ENCODE measurements at regions not wholly inside any gene's neighbourhood (a gene's known extent, or its start where the extent isn't known, plus 50 kb on each side); places are given as distances from the start of the nearest gene placed in this dataset.
"Not testable (repeated sequence)": the region's sequence is repeated elsewhere in the genome, so short reads cannot be mapped to it uniquely, and the experiment has no call there.

GRCh38 chr18:9017167-9017904 is 85.2 kb upstream of the NDUFV2 start:
- peak; percentile 29 for DNase-seq (ENCODE audit: low spot score)

DNA sequence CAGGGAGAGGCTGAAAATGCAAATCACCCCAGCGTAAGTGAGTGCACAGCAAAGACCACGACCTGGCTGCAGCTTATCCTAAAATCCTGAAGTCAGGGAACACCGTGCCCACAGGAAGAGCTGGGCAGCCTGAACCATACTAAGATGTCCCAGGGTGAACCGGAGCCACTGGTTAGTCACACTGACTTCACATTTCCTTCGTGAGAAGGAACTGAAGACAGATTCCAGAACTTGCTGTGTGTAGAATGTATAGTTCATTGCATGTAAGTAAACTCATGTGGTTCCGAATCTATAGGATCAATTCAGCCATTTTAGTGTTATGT is 84.6 kb upstream of the NDUFV2 start:
- DNase-seq (ENCODE audit: low spot score): no peak

DNA sequence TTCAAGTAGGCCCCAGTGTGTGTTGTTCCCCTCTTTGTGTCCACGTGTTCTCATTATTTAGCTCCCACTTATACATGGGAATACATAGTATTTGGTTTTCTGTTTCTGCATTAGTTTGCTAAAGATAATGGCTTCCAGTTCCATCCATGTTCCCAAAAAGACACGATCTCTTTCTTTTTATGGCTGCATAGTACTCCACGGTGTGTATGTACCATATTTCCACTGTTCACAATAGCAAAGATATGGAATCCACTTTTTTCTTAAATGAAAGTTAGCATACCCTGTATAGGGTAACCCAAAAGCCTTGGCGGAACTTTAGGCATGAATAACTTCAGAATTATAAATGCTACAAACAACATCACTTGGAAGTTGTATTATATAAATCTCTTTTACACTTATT is 83.4 kb upstream of the NDUFV2 start:
- no peak for DNase-seq (ENCODE audit: low spot score)

DNA sequence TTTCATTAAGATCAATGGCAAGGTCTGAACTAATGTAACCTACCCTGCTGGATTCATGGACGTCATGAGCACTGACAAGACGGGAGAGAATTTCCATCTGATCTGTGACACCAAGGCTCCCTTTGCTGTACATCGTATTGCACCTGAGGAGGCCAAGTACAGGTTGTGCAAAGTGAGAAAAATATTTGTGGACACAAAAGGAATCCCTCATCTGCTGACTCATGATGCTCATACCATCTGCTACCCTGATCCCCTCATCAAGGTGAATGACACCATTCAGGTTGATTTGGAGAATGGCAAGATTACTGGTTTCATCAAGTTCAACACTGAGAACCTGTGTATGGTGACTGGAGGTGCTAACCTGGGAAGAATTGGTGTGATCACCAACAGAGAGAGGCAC is 82.3 kb upstream of the NDUFV2 start:
- no peak for DNase-seq (ENCODE audit: low spot score)

DNA sequence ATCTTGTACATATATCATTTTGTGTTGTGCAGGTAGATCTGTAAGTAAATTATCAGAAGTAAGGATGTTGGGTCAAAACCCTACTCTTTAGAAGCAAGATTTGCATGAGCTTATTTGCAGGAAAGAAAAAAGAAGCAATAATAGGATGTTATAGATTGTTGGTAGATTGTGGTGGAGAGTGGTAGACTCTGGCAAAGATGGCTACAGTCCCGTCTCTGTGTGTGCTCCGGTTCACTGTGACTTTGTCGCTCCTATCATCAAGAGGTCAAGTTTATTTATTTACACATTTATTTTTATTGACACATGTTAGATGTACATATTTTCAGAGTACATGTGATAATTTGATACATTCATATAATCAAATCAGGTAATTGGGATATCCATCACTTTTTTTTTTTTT is 81.0 kb upstream of the NDUFV2 start:
- no peak for DNase-seq (ENCODE audit: low spot score)

DNA sequence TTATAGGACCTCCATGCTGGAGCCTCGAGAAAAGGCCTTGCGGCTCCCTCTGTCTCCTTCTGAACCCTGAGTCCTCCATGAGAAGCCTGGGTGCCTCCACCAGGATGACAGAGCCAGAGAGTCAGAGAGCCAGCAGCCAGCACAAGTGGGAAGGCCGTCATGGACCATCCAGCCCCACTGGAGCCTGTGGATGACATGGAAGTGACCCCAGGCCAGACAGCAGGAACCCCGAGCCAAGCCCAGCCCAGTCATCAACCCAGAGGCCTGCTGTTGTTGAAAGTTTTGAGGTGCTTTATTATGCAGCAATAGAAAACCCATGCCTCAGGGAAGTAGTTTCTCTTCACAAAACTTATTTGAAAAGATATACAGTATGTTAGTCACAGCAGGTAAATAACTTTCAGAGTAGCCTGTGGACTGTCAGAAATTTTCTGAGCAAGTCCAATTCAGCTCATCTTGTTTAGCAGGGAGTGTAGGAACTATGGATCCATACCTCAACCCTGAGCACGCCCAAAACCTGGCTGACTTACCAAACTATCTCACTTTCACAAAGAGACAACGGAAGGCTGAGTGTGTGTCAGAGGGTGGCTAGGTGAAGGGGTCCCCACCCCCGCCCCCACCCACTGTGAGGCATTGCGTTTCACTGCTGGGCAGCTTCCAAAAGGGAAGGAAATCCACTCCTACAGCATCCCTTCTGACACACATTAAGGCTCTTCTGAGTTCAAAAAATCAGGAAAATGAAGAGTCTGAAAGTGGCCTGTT is 79.9 kb upstream of the NDUFV2 start:
- DNase-seq (ENCODE audit: low spot score): no peak

DNA sequence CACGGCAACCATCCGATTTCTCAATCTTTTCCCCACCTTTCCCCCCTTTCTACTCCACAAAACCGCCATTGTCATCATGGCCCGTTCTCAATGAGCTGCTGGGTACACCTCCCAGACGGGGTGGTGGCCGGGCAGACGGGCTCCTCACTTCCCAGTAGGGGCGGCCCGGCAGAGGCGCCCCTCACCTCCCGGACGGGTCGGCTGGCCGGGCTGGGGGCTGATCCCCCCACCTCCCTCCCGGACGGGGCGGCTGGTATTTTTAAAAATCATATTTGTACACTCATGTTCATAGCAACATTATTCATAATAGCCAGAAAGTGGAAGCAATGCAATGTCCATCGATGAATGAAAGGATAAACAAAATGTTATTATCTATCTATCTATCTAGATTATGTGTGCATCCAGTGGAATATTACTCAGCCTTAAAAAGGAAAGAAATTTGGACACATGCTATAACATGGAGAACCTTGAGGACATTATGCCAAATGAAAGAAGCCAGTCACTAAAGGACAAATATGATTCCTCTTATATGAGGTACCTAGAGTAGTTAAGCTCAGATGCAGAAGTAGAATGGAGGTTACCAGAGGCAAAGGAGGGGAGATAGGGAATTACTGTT is 78.4 kb upstream of the NDUFV2 start:
- DNase-seq (ENCODE audit: low spot score): not testable (repeated sequence)

DNA sequence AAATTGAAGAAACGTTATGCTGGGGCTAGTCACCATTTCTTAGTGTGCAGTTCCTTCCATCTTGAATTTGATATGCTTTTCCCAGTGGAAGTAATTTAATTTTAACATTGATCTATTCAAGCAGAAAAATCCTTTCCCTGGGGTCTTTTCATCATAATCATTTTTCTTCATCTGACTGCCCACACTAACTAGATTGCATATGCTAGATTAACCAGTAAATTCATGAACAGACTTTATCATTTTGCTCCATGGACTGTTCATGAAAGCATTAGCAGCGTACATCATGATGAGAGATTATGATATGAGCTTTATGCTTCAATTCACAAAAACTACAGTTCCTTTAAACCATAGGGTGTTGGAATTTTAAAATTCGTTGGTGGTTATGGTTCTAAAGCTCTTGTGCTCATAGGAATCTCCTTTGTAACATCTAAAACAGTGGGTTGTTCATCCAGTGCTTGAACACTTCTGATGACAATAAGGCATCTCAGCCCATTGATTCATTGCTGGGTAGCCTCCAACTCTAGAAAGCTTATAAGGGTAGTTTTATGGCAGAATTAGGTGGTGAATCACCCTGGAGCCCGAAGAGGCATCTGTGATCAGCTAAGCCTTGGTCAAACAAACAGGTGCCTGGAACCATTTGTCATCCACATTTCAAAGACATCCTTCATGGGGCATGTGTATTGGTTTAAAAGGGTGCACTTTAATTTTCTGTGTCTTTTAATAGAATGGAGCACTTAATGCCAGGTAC is 77.2 kb upstream of the NDUFV2 start:
- no peak for DNase-seq (ENCODE audit: low spot score)

DNA sequence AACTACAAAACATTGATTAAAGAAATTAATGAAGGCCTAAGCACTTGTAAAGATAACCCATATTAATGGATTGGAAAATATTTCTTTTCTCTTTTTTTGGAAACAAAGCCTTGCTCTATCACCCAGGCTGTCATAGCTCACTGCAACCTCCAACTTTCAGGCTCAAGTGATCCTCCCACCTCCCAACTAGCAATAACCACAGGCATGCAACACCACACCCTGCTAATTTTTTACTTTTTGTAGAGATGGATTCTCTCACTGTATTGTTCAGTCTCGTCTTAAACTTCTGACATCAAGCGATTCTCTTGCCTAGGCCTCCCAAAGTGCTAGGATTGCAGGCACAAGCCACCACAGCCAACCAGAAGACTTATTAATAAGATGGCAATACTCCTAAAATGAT is 73.4 kb upstream of the NDUFV2 start:
- no peak for DNase-seq (ENCODE audit: low spot score)

DNA sequence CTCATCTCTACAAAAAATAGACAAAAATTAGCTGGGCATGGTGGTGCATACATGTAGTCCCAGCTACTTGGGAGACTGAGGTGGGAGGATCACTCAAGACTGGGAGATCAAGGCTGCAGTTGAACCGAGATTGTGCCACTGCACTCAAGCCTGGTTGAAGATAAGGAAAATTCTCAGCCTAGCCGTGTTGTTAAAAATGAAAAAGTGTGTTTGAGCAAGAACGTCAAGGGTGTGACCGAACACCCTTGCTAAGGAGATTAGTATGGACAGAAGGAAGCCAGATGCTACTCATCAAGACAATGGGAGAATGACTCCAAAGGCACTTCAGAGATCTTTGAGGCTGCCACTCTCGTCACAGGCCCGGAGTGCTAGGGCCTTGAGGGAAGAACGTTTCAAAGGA is 70.0 kb upstream of the NDUFV2 start:
- DNase-seq (ENCODE audit: low spot score): no peak

GRCh38 chr18:9038277-9038871 is 64.1 kb upstream of the NDUFV2 start:
- DNase-seq (ENCODE audit: low spot score): no peak

GRCh38 chr18:9039441-9040071 is 62.9 kb upstream of the NDUFV2 start:
- no peak for DNase-seq (ENCODE audit: low spot score)

- DNase-seq (ENCODE audit: low spot score): no peak
These were observed 59.6 kb upstream of the NDUFV2 start for GRCh38 chr18:9042766-9043481.

DNA sequence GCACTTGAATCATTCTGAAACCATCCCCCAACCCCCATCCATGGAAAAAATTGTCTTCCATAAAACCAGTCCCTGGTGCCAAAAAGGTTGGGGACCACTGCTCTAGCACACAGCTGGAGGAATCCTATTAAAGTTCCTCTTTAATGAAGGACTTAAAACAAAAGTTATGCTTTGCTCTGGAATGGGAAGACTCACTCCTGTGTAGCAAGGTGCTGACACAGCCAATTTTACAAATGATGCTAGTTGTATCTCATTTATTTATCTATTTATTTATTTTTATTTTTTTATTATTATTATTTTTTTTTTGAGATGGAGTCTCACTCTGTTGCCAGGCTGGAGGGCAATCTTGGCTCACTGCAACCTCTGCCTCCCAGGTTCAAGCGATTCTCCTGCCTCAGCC is 58.9 kb upstream of the NDUFV2 start:
- DNase-seq (ENCODE audit: low spot score): no peak

DNA sequence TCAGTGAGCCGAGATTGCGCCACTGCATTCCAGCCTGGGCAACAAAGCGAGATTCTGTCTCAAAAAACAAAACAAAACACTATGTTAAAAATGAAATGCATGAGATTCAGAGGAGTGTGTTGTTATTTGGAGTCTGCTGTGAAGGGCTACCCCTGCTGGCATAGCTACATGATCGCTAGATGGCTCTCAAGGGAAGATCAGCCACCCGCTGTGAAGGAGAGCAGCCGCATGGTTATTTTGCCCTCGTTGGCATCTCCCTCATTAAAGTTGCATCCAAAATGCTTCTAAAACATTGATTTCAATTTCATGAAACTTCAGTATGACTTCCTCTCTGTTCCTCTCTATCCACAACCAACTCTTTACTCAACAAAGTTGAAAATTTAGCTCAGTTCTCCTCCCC is 54.8 kb upstream of the NDUFV2 start:
- no peak for DNase-seq (ENCODE audit: low spot score)

GRCh38 chr18:9048236-9048635 is 54.3 kb upstream of the NDUFV2 start:
- no peak for DNase-seq (ENCODE audit: low spot score)

DNA sequence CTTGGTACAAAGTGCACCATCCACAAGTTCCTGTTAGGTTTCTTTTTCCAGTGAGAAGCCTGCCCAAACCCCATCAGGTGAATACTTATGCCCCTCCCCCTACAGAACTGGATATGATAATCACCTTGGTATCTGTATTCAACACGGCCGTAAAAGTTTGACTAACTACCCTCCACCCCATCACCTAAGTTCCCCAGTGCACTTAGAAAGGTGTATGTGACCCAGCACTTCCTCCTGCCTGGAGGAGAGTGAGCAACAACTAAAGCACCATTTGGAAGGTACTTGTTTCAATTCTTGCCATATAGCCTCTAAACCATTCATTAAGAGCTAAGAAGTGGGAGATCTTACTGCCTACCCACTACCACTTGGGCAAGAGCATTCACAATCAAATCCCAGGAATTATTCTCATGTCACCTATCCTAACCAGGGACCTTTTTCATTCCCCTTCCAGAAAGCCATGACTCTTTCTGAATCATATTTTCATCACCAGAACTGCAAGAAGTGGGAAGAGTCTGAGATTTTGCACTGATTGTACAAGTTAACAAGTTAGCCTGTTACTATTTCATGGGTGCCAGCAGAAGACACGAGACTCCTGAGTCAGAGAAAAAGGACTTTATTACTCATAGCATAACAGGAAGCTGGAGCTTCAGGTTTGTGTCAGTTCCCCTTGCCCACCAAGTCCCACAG is 53.5 kb upstream of the NDUFV2 start:
- DNase-seq (ENCODE audit: low spot score): no peak

- DNase-seq (ENCODE audit: low spot score): no peak
These were observed 53.0 kb upstream of the NDUFV2 start for GRCh38 chr18:9049495-9049809.

- DNase-seq (ENCODE audit: low spot score): not testable (repeated sequence)
These were observed 51.7 kb upstream of the NDUFV2 start for GRCh38 chr18:9050628-9051284.
